IPS-NIHi11 (cell line): ENCODE measurements at regions not wholly inside any gene's neighbourhood (a gene's known extent, or its start where the extent isn't known, plus 50 kb on each side); places are given as distances from the start of the nearest gene placed in this dataset.

ENCODE experiments used
- DNase-seq: peaks from one replicate; pipeline ENCODE4 v3.0.0; 2012; ENCODE audit warnings: mixed read lengths, low spot score

GRCh38 chr4:1542516-1543320 is 136.5 kb upstream of the NKX1-1 start:
- no peak for DNase-seq

- DNase-seq: no peak
These were observed 135.9 kb upstream of the NKX1-1 start for GRCh38 chr4:1542226-1542490.

GRCh38 chr4:1541449-1542225 is 135.4 kb upstream of the NKX1-1 start:
- DNase-seq: no peak

- DNase-seq: no peak
These were observed 134.5 kb upstream of the NKX1-1 start for GRCh38 chr4:1540601-1541375.

GRCh38 chr4:1539859-1540600 is 133.8 kb upstream of the NKX1-1 start:
- DNase-seq: no peak

GRCh38 chr4:1538941-1539772 is 132.9 kb upstream of the NKX1-1 start:
- no peak for DNase-seq

GRCh38 chr4:1538096-1538410 is 131.8 kb upstream of the NKX1-1 start:
- DNase-seq: no peak

GRCh38 chr4:1537410-1538095 is 131.3 kb upstream of the NKX1-1 start:
- no peak for DNase-seq

GRCh38 chr4:1536579-1537409 is 130.6 kb upstream of the NKX1-1 start:
- no peak for DNase-seq

- no peak for DNase-seq
These were observed 129.8 kb upstream of the NKX1-1 start for GRCh38 chr4:1535926-1536578.

GRCh38 chr4:1534876-1535526 is 128.8 kb upstream of the NKX1-1 start:
- DNase-seq: no peak

GRCh38 chr4:1534095-1534872 is 128.0 kb upstream of the NKX1-1 start:
- DNase-seq: no peak

GRCh38 chr4:1533501-1534064 is 127.3 kb upstream of the NKX1-1 start:
- no peak for DNase-seq

GRCh38 chr4:1532549-1533395 is 126.5 kb upstream of the NKX1-1 start:
- no peak for DNase-seq

GRCh38 chr4:1531683-1532548 is 125.7 kb upstream of the NKX1-1 start:
- DNase-seq: no peak

- DNase-seq: no peak
These were observed 124.1 kb upstream of the NKX1-1 start for GRCh38 chr4:1530356-1530755.
